ENCODE measurements at regions not wholly inside any gene's neighbourhood (a gene's known extent, or its start where the extent isn't known, plus 50 kb on each side); places are given as distances from the start of the nearest gene placed in this dataset.
"Not testable (repeated sequence)": the region's sequence is repeated elsewhere in the genome, so short reads cannot be mapped to it uniquely, and the experiment has no call there.

DNA sequence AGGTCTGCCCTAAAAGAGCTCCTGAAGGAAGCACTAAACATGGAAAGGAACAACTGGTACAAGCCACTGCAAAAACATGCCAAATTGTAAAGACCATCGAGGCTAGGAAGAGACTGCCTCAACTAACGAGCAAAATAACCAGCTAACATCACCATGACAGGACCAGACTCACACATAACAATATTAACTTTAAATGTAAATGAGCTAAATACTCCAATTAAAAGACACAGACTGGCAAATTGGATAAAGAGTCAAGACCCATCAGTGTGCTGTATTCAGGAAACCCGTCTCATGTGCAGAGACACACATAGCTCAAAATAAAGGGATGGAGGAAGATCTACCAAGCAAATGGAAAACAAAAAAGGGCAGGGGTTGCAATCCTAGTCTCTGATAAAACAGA, 263.4 kb upstream of the WSB1 start:
- TF ChIP-seq, protein P1, sequence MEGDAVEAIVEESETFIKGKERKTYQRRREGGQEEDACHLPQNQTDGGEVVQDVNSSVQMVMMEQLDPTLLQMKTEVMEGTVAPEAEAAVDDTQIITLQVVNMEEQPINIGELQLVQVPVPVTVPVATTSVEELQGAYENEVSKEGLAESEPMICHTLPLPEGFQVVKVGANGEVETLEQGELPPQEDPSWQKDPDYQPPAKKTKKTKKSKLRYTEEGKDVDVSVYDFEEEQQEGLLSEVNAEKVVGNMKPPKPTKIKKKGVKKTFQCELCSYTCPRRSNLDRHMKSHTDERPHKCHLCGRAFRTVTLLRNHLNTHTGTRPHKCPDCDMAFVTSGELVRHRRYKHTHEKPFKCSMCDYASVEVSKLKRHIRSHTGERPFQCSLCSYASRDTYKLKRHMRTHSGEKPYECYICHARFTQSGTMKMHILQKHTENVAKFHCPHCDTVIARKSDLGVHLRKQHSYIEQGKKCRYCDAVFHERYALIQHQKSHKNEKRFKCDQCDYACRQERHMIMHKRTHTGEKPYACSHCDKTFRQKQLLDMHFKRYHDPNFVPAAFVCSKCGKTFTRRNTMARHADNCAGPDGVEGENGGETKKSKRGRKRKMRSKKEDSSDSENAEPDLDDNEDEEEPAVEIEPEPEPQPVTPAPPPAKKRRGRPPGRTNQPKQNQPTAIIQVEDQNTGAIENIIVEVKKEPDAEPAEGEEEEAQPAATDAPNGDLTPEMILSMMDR (IDR thresholded peaks at IDR 0.05; ENCODE audit: insufficient read depth, low read length), result not testable (repeated sequence)
- not testable (repeated sequence) for TF ChIP-seq POLR2AphosphoS5 (IDR thresholded peaks at IDR 0.05; ENCODE audit: low read depth); GABPA (IDR thresholded peaks at IDR 0.05; ENCODE audit: low read depth); SPI1 (IDR thresholded peaks at IDR 0.05; ENCODE audit: borderline replicate concordance, low read depth)
- TF ChIP-seq, protein P2, sequence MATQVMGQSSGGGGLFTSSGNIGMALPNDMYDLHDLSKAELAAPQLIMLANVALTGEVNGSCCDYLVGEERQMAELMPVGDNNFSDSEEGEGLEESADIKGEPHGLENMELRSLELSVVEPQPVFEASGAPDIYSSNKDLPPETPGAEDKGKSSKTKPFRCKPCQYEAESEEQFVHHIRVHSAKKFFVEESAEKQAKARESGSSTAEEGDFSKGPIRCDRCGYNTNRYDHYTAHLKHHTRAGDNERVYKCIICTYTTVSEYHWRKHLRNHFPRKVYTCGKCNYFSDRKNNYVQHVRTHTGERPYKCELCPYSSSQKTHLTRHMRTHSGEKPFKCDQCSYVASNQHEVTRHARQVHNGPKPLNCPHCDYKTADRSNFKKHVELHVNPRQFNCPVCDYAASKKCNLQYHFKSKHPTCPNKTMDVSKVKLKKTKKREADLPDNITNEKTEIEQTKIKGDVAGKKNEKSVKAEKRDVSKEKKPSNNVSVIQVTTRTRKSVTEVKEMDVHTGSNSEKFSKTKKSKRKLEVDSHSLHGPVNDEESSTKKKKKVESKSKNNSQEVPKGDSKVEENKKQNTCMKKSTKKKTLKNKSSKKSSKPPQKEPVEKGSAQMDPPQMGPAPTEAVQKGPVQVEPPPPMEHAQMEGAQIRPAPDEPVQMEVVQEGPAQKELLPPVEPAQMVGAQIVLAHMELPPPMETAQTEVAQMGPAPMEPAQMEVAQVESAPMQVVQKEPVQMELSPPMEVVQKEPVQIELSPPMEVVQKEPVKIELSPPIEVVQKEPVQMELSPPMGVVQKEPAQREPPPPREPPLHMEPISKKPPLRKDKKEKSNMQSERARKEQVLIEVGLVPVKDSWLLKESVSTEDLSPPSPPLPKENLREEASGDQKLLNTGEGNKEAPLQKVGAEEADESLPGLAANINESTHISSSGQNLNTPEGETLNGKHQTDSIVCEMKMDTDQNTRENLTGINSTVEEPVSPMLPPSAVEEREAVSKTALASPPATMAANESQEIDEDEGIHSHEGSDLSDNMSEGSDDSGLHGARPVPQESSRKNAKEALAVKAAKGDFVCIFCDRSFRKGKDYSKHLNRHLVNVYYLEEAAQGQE (IDR thresholded peaks at IDR 0.05; ENCODE audit: insufficient replicate concordance, low read depth), result not testable (repeated sequence)
